HCT116 (cell line): ENCODE measurements at regions not wholly inside any gene's neighbourhood (a gene's known extent, or its start where the extent isn't known, plus 50 kb on each side); places are given as distances from the start of the nearest gene placed in this dataset.

Experiments
- EGR1 ChIP-seq: IDR thresholded peaks from 2 replicates; pipeline ENCODE4 v1.6.1; 2012; ENCODE audit warnings: low read depth
- FOSL1 ChIP-seq: IDR thresholded peaks from 2 replicates; pipeline ENCODE4 v1.6.1; 2012; ENCODE audit warnings: low read depth
- JUND ChIP-seq: IDR thresholded peaks from 2 replicates; pipeline ENCODE4 v1.6.1; 2012
- POLR2A ChIP-seq: IDR thresholded peaks from 2 replicates; pipeline ENCODE4 v1.7.0; 2011; ENCODE audit warnings: borderline replicate concordance; ENCODE audit not compliant: insufficient read depth, insufficient read length; ENCODE audit errors: extremely low read depth
- POLR2AphosphoS5 ChIP-seq: IDR thresholded peaks from 2 replicates; pipeline ENCODE4 v1.6.1; 2011; ENCODE audit warnings: mild to moderate bottlenecking, low read depth, low read length, moderate library complexity
- SIN3A ChIP-seq: IDR thresholded peaks from 2 replicates; pipeline ENCODE4 v1.6.1; 2012; ENCODE audit warnings: low read depth
- SP1 ChIP-seq: IDR thresholded peaks from 2 replicates; pipeline ENCODE4 v1.6.1; 2012; ENCODE audit warnings: low read depth
- YY1 ChIP-seq: IDR thresholded peaks from 2 replicates; pipeline ENCODE4 v1.6.1; 2011; ENCODE audit warnings: low read length, low read depth, moderate library complexity, mild to moderate bottlenecking; ENCODE audit not compliant: insufficient replicate concordance; ENCODE audit errors: extremely low read depth
- TF ChIP-seq, protein P1 (sequence below): IDR thresholded peaks from 2 replicates; pipeline ENCODE4 v1.6.1; 2011; ENCODE audit warnings: mild to moderate bottlenecking, low read length, moderate library complexity; ENCODE audit not compliant: insufficient replicate concordance; ENCODE audit errors: extremely low read depth
- TF ChIP-seq, protein P2 (sequence below), 3 experiments: fragments of 200-600 bp in 1 of 3; sonication (generic) in 1 of 3; IDR thresholded peaks in 2 of 3; conservative IDR thresholded peaks in 1 of 3; 2 replicates each; pipeline ENCODE4 v1.5.1; 2012 to 2017; ENCODE audit warnings: low read depth in 2 of 3, low read length in 2 of 3, antibody characterized with exemption in 1 of 3, borderline replicate concordance in 1 of 3, control low read depth in 1 of 3, mild to moderate bottlenecking in 1 of 3, mixed read lengths in 1 of 3, mixed run types in 1 of 3, moderate library complexity in 1 of 3; ENCODE audit not compliant: insufficient read depth in 1 of 3
- TF ChIP-seq, protein P3 (sequence below): IDR thresholded peaks from 2 replicates; pipeline ENCODE4 v1.6.1; 2012

DNA sequence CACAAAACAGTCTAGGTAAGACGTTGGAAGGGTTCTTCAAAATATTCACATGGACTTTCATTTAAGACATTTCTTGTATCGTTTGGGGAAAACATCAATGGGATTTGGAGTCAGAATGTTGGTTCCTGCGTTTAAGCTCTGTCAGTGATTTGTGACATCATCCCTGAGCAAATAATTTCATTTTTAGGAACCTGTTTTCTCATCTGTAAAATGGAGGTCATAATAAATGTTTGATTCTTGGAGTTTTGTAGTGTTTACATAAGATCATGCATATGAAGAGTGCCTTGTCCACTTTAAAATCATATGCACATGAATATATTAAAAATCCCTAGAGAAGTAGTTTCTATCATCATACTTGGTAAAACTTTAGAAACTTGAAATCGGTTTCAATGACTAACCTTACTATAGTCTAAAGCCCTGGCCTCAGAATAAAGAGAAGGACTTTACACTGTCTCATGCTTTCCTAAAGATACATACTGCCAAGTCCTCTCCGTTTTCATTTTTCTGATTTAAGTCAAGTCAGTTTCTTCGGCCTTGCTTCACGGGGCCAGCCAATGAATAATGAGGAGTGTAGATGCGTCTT is 178.4 kb downstream of the ADSS2 start:
- TF ChIP-seq JUND (no peak), FOSL1 (no peak), EGR1 (no peak), YY1 (no peak), POLR2A (no peak), SP1 (no peak), POLR2AphosphoS5 (no peak), SIN3A (no peak)
- TF ChIP-seq, protein P1, sequence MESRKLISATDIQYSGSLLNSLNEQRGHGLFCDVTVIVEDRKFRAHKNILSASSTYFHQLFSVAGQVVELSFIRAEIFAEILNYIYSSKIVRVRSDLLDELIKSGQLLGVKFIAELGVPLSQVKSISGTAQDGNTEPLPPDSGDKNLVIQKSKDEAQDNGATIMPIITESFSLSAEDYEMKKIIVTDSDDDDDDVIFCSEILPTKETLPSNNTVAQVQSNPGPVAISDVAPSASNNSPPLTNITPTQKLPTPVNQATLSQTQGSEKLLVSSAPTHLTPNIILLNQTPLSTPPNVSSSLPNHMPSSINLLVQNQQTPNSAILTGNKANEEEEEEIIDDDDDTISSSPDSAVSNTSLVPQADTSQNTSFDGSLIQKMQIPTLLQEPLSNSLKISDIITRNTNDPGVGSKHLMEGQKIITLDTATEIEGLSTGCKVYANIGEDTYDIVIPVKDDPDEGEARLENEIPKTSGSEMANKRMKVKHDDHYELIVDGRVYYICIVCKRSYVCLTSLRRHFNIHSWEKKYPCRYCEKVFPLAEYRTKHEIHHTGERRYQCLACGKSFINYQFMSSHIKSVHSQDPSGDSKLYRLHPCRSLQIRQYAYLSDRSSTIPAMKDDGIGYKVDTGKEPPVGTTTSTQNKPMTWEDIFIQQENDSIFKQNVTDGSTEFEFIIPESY, result no peak
- TF ChIP-seq, protein P2, sequence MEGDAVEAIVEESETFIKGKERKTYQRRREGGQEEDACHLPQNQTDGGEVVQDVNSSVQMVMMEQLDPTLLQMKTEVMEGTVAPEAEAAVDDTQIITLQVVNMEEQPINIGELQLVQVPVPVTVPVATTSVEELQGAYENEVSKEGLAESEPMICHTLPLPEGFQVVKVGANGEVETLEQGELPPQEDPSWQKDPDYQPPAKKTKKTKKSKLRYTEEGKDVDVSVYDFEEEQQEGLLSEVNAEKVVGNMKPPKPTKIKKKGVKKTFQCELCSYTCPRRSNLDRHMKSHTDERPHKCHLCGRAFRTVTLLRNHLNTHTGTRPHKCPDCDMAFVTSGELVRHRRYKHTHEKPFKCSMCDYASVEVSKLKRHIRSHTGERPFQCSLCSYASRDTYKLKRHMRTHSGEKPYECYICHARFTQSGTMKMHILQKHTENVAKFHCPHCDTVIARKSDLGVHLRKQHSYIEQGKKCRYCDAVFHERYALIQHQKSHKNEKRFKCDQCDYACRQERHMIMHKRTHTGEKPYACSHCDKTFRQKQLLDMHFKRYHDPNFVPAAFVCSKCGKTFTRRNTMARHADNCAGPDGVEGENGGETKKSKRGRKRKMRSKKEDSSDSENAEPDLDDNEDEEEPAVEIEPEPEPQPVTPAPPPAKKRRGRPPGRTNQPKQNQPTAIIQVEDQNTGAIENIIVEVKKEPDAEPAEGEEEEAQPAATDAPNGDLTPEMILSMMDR (IDR thresholded peaks at IDR 0.05 in 2 of 3, conservative IDR thresholded peaks at IDR 0.05 in 1 of 3; ENCODE audit: borderline replicate concordance in 1 of 3, insufficient read depth in 1 of 3, low read depth in 2 of 3, low read length in 2 of 3), result no peak
- TF ChIP-seq, protein P3, sequence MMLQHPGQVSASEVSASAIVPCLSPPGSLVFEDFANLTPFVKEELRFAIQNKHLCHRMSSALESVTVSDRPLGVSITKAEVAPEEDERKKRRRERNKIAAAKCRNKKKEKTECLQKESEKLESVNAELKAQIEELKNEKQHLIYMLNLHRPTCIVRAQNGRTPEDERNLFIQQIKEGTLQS, result no peak
